Stimulated activated CD4-positive, alpha-beta T cell treated with anti-CD3 and anti-CD28 coated beads, Interleukin-15, amount 100 ng/mL, for 24 hours (primary cell): ENCODE measurements at regions not wholly inside any gene's neighbourhood (a gene's known extent, or its start where the extent isn't known, plus 50 kb on each side); places are given as distances from the start of the nearest gene placed in this dataset.

Experiments used
- DNase-seq: peaks from one replicate; pipeline ENCODE4 v3.0.0-alpha.2; 2020

DNA sequence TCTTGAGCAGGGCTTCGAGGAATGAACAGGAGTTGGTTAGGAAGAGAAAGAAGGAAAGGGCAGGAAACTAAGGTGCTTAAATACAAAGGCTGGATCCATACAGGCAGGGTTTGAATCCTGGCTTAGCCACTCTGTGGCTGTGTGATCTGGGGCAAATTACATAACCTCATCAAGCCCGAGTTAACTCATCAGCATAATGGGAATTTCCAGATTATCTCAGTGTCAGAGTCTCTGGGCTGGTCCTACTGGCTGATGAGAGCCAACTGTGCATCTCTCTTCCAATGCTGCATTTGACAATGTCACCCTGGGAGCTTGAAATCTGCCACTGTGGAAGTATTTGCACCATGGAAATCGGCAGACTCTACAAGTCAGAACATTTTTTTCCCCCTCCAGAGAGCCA lies 83.8 kb upstream of the SLC6A6 start:
- DNase-seq: no peak

- DNase-seq: peak; percentile 27
Observed at GRCh38 chr3:14319654-14320182, 82.7 kb upstream of the SLC6A6 start.

DNA sequence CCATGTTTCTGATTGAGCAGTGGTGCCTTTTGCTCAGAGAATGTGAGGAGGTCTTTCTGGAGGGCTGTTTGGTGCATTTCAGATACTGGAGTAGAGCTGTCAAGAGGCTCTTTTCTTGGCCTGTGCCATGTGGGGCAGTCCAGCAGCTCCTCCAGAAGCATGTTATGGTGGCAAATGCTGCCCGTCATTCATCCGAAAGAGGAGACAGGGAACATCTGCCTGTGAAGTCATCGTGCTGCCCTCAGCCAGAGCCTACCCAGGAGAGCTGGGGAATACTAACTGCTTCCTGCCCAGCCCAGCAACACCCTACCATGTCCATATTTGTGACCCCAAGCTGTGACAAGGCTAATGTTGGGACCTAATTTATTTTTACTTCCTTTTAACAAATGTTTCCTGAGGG lies 82.2 kb upstream of the SLC6A6 start:
- DNase-seq: no peak

- DNase-seq: no peak
Observed at GRCh38 chr3:14322001-14322400, 80.4 kb upstream of the SLC6A6 start.

DNA sequence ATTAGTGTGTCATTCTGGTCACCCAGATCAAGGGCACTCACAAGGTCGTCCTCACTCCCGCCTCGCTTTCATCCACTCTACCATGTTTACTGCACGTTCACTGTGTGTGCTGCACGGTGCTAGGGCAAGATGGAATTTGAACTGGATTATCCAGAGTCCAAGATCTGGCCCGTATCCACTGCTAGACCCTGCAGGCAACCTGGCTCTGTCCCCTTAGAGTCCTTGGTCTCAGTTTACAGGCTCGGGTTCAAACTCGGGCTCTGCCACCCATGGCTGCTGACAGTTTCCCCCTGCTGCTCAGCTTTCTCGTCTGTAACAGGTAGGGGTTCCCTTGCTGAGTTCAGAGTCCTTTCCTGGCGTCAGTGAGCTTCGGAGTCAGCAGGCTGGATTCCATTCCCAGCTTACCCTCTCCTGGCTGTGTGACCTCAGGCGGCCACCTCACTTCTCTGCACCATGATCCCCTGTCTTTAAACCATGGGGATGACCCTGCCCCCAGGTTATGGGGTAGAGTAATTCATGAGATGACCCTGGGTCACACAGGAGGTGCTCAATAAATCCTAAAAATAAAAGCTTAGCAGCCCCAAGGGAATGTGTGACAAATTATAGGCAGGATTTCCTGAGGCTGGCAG lies 79.6 kb upstream of the SLC6A6 start:
- DNase-seq: no peak

GRCh38 chr3:14323401-14324223 lies 78.8 kb upstream of the SLC6A6 start:
- DNase-seq: no peak

DNA sequence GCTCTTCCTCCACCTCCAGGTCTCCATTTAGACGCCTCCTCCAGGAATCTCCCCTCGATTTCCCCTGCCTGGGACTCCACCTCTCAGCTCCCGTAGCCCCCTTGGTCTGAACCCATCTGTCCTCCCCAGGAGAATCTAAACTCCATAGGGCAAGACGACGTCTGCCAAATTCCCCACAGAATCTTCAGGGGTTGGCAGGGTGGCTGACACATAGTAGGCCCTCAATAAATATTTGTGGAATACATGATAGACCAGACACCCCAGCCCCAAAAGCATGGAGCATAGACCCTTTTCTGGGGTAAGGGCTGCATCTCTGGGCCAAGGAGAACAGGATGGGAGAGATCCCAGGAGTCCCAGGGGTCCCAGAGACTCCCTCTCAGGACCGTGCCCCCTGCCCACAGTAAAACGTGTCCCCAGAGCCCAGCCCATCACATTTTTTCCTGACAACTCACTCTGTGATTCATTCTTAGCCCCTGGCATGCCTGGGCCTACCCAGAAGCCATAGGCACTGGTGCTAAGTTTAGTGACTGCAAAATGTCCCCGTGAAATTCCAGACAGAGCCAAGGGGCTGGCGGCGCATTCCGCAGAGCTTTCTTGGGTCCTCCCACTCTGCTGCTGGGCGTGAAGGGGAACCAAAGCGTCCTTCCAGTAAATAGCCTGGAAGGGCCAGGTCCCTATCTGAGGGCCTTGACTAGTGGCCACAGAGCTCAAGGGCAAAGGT lies 78.0 kb upstream of the SLC6A6 start:
- no peak for DNase-seq

DNA sequence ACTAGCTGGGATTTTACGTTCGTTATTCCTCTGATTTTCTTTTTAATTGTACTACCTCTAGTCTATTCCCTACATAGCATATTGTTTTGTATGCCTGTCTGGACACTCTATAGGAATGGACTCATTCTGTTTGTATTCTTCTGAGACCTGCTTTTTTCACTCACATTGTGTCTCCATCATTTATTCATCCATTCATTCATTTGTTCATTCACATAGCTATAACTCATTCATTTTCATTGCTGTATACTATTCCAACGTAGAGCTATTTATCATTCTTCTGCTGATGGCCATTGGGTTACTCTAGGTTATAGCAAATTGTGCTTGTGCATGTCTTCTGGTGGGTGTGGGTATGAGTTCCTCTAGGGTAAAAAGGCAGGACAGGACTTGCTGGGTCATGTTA lies 74.0 kb upstream of the SLC6A6 start:
- DNase-seq: no peak

DNA sequence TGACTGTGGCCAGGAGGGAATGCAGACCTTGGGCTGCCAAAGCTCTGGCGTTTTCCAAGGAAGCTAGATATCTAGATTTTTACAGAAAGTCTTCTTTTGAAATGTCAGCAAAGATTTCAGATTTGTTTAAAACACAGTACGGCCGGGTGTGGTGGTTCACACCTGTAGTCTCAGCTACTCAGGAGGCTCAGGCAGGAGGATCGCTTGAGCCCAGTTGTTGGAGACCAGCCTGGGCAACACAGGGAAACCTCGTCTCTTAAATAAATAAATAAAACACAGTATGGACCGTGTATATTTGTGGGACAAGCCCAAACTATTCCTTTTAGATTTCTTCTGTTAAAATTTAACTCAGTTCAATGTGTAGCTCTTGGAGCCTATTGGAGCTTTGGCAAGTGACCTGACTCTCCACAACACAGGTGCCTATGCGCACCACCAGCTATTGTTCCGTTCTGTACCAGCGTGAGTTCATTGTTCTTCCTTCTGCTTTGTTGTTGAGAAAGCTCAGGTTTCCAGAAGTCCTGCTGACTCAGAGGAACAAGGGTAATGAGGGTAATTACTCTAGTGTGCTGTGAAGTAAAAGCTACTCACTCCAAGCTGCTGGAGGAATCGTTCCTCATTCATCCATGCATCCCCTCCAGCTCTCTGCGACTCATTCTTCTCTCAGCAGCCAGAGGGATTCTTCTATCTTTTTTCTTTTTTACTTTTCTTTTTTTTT lies 73.1 kb upstream of the SLC6A6 start:
- no peak for DNase-seq

- no peak for DNase-seq
Observed at GRCh38 chr3:14329842-14330241, 72.6 kb upstream of the SLC6A6 start.

DNA sequence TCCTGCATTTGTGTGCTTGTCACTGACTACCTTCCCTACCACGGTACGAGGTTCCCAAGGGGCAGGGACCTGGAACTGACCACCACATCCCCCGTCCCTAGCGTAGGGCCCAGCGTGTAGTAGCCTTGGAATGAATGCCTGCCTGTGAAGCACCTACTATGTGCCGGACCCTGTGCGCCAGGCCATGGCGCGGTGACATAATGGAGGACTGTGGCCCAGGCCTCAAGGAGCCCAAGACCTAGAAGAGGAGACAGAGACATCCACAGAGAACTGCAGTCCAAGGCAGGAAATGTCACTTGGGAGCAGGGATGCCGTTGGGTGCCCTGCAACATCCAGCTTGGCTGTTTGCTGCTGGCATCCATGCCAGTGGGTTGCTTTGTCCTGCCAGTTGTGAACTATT lies 71.9 kb upstream of the SLC6A6 start:
- no peak for DNase-seq

GRCh38 chr3:14331251-14331650 lies 71.2 kb upstream of the SLC6A6 start:
- DNase-seq: no peak

- no peak for DNase-seq
Observed at GRCh38 chr3:14332392-14332791, 70.0 kb upstream of the SLC6A6 start.

- DNase-seq: no peak
Observed at GRCh38 chr3:14333215-14333614, 69.2 kb upstream of the SLC6A6 start.

DNA sequence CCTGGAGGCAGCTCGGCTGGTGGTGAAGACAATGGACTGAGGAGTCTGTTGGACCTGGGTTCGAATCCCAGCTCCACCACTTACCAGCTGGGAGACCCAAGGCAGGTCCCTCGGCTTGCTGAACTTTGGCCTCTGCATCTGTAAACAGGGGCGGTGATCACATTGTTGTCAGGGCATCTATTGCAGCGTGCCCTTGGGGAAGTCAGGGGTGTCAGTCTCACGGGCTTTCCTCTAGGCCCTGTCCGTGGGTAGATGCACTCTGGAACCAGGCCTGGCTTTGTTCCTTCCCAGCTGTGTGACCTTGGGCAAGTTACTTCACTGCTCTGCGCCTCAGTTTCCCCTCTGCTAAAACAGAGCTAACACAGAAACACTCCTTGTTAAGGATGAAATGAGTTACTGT lies 68.8 kb upstream of the SLC6A6 start:
- DNase-seq: no peak

DNA sequence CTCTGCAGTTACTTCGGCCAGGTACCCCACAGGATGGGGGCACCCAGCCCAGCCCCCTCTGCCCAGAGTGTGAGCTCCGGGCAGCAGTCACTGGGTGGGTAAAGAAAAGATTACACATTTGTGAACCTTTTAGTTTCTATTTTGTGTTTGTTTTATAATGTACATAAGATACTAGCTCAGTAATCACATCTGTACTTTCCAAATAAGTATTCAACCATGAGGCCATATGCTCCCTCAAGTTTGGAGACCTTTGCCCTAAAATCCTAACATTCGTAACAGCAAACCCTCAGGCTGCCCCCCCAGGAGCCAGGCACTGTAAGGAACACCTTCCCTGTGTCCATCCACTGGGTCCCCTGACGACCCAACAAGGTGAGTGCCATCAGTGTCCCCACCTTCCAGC lies 68.3 kb upstream of the SLC6A6 start:
- DNase-seq: no peak

- DNase-seq: no peak
Observed at GRCh38 chr3:14334936-14335335, 67.5 kb upstream of the SLC6A6 start.

- no peak for DNase-seq
Observed at GRCh38 chr3:14335774-14336748, 66.3 kb upstream of the SLC6A6 start.

- no peak for DNase-seq
Observed at GRCh38 chr3:14336749-14337598, 65.4 kb upstream of the SLC6A6 start.

DNA sequence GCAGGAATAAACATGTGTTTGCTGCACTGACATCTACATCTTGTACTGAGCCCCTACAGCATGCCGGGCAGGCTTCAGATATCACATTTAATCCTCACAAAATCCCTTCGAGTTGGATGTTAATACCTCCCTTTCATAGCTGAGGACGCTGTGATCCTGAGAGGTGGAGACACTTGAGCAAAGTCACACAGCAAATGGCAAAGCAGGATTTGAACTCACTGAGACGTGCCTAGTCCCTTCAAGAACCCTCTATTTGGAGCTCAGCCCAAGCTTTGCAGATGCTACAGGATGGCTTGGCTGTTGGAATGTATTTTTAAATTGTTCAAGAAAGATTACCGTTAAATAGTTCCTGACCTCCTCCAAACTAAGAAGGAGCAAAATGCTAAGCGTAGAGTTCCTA lies 64.6 kb upstream of the SLC6A6 start:
- no peak for DNase-seq

DNA sequence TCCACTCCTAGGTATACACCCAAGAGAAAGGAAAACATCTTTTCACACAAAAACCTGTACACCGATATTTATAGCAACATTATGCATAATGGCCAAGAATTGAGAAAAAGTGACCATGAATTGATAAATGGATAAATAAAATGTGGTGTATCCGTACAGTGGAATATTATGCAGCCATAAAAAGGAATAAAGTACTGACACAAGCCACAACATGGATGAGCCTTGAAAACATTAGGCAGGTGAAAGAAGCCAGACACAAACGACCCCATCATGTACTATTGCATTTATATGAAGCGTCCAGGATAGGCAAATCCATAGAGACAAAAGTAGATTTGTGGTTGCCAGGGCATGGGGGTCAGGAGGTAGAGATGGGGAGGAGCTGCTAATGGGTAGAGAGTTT lies 64.2 kb upstream of the SLC6A6 start:
- no peak for DNase-seq
